ENCODE measurements at regions not wholly inside any gene's neighbourhood (a gene's known extent, or its start where the extent isn't known, plus 50 kb on each side); places are given as distances from the start of the nearest gene placed in this dataset.

GRCh38 chr20:57792386-57793080, 82.7 kb upstream of the PMEPA1 start (continued):
- TF ChIP-seq SAP30 (IDR thresholded peaks at IDR 0.05; ENCODE audit: insufficient read depth, insufficient replicate concordance, low read length) (no peak), TBP (IDR thresholded peaks at IDR 0.05; ENCODE audit: low read depth, low read length) (no peak), ASH2L (IDR thresholded peaks at IDR 0.05; ENCODE audit: low read length) (no peak)

Data from H1 (cell line).